GM19395 (cell line): ENCODE measurements at regions not wholly inside any gene's neighbourhood (a gene's known extent, or its start where the extent isn't known, plus 50 kb on each side); places are given as distances from the start of the nearest gene placed in this dataset.
"Not testable (repeated sequence)": the region's sequence is repeated elsewhere in the genome, so short reads cannot be mapped to it uniquely, and the experiment has no call there.

Experiments
- ATAC-seq: cut with Tn5 transposase; IDR thresholded peaks from one replicate; pipeline ENCODE4 v1.9.1; 2021; ENCODE audit warnings: mild to moderate bottlenecking, moderate library complexity; ENCODE audit not compliant: unreplicated experiment

DNA sequence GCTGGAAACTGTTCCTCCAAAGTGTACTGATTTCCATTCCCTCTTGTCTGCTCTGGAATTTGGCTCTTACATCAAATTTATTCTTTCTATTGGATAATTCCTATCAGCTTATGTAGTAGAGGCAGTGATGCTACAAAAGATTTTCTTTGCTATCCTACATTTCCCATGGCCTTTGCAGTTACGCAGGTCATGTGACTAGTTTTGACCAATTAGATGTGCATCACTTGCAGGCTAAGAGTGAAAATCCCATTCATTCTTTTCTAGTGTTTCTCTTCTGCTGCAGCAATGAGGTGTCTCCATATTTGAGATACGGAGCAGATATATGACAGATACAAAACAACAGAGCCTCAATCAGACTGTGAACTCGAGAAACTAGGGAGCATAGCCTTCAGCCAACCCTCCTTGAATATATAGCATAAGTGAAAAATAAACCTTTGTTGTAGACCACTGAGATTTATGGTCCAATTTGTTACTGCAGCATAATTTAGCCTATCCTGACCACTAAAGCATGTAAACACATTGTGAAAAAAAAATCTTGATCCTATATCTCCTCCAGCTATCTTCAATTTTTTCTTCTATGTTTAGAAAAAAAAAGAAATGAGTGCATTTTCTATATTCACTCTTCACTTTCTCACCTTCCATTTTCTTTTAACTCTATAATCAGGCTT lies 102.0 kb downstream of the HNMT start:
- ATAC-seq = no peak

DNA sequence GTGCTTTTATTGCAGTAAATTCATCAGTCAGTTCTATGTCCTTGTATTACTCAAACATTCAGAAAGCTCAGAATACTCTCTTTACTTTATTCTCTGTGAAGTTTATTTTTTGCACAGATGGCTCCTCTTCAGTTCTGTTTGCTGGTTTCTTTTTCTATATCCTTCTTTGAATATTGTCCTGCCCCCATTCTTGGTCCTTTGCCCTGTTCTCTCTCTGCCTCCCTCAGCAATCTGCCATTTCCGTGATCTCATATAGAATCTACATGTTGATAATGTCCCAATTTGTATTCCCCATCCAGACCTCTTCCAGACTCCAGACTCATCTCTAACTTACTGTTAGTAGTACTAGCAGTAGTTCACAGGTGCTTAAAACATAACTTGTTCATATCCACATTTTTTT lies 102.6 kb downstream of the HNMT start:
- no peak for ATAC-seq

DNA sequence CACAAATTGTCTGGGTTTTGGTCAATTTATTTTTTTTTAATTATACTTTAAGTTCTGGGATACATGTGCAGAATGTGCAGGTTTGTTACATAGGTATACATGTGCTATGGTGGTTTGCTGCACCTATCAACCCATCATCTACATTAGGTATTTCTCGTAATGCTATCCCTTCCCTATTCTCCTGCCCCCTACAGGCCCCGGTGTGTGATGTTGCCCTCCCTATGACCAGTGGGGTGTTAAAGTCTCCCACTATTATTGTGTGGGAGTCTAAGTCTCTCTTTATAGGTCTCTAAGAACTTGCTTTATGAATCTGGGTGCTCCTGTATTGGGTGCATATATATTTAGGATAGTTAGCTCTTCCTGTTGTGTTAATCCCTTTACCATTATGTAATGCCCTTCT lies 104.4 kb downstream of the HNMT start:
- ATAC-seq = not testable (repeated sequence)

DNA sequence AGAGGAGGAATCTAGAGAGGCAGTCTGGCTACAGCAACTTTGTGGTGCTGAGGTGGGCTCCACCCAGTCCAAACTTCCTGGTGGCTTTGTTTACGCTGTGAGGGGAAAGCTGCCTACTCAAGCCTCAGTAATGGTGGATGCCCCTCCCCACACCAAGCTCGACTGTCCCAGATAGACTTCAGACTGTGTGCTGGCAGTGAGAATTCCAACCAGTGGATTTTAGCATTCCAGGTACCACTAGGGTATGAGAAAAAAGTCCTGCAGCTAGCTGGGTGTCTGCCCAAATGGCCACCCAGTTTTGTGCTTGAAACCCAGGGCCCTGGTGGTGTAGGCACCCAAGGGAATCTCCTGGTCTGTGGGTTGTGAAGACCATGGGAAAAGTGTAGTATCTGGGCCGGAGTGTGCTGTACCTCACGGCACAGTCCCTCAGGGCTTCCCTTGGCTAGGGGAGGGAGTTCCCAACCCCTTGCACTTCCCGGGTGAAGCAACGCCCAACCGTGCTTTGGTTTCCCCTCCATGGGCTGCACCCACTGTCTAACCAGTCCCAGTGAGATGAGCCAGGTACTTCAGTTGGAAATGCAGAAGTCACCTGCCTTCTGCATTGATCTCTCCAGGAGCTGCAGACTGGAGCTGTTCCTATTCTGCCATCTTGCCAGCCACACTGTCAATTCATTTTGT lies 106.9 kb downstream of the HNMT start:
- not testable (repeated sequence) for ATAC-seq

DNA sequence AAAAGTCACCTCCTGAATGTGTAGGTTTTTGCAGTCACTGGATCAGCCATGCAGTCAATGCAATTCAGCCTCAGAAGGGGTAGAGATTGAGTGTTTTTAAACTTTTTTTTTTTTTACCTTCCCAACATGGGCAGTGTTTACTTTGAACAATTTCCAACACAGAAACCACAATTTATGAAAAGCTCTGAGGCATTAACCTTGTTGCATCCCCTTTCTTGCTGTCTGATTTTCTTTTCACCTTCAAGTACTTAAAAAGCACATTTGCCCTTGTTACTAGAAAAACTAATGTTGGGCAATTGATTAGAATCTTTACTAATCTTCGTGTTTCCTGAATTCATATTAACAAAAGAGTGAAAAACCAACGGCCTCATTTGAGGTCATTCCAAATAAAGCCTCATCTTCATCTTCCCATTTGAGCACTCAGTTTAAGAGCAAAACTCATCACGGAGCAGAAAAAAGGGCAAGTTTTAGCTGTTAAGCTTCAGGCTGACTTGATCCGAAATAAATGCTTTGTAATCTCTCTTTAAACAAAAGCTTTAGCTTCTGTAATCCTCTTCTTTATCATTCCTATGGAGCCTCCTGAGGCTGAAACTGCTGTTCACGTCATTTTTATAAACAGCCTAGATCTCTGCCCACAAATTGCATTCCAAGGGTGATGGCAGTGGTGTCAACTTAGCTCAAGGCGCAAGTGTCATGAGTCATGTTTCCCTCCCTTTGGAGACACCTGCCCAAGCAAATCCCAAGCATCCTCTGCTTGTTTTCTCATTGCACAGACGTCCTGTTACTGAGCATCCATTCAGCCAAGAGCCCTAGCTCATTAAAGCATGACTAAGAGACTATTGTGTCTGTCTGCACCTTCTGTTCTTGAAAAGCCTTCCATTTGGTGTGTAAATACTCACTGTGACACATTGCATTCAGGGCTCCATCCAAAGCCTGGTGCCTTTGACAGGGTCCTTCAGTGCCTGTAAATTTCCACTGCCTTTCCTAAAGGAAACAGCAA lies 107.7 kb downstream of the HNMT start:
- ATAC-seq = no peak

DNA sequence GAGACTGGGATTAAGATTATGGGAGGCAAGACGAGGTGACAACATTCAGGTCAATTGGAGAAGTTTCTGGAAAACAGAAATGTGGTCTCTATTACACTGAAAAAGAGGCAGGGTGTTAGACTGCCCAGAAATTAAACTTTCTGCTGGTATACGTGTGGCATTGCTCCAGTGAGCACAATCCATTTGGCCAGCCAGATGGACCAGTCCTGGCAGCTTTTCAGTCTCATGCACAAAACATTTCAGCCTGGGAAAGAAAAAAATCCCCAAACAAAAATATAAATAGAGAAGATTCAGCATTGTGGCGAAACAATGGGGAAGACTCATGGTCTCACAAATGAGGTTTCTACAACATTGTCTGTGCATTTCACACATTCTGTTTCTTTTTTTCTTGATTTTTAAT lies 113.9 kb downstream of the HNMT start:
- no peak for ATAC-seq

DNA sequence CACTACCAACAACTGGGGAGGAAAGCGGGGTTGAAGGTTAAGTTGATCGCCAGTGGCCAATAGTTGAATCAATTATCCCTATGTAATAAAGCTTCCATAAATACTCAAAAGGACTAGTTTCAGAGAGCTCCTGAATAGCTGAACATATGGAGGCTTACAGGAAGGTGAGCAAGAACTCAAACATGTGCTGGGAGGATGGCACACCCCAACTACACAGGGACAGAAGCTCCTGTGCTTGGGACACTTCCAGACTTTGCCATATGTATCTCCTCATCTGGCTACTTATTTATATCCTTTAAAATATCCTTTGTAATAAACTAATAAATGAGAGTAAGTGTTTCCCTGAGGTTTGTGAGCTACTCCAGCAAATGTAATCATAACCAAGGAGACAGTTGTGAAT lies 115.7 kb downstream of the HNMT start:
- no peak for ATAC-seq

DNA sequence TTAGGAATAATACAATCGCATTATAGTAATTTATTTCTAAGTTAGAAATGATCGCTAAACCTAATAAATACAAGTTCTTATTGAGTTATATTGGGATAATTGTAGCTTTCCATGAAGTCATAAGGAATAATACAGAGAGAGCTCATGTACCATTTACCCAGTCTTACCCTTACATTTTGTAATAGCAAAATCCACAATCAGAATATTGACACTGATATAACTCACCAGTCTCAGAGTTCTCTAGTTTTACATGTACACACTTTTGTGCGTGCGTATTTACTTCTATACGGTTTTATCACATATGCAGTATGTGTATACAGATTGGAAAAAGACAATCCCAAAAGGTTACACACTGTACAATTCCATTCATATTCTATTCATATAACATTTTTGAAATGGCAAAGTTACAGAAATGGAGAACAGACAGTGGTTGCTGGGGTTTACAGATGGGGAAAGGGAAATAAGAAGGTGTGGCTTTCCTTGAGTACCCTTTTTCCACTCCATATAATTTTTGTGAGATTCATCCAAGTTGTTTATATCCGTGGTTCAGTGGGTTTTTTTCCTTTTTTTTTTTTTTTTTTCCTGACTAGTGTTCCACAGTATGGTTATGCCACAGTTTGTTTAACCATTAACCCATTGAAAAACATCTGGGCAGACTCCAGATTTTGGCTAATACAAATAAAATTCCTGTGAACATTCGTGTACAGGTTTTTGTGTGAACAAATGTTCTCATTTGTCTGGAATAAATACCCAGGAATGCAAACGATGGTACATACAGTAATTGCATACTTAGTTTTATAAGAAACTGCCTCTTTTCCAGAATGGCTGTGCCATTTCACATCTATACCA lies 117.2 kb downstream of the HNMT start:
- no peak for ATAC-seq

DNA sequence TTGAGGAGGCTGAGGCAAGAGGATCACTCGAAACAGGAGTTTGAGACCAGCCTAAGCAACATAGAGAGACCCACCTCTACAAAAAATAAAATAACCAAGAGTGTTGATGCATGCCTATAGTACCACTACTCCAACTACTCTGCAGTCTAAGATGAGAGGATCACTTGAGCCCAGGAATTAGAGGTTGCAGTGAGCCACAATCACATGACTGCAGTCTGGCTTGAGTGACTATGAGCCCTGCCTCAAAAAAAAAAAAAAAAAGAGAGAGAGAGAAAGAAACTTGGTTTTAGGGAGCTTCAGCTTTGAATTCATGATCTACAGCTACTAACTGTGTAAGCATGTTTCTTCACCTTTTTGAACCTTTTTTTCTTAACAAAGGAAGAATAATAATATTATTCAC lies 119.9 kb downstream of the HNMT start:
- ATAC-seq = no peak

DNA sequence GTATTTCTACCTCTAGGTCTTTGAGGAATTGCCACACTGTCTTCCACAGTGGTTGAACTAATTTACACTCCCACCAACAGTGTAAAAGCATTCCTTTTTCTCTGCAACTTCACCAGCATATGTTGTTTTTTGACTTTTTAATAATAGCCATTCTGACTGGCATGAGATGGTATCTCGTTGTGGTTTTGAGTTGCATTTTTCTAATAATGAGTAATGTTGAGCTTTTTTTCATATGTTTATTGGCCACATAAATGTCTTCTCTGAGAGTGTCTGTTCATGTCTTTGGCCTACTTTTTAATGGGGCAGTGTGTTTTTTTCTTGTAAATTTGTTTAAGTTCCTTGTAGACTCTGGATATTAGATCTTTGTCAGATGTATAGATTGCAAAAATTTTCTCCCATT lies 121.2 kb downstream of the HNMT start:
- not testable (repeated sequence) for ATAC-seq

DNA sequence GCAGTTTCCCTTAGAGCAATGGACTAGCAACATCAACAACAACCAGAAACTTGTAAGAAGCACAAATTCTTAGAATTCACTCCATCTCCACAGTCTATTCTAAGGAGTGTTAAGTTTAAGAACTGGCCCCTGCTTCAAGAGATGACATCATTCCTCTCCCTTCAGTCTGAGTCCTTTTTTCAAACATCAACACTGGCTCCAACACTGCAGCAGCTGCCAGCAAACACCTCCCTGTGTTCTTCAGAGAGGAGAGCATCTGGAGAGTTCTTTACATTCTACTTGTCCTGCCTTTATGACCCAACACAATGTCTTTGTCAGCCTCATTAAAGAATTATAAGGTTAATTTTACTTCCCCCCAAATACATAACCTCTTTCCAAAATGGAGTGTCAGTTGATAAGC lies 122.3 kb downstream of the HNMT start:
- ATAC-seq = no peak

DNA sequence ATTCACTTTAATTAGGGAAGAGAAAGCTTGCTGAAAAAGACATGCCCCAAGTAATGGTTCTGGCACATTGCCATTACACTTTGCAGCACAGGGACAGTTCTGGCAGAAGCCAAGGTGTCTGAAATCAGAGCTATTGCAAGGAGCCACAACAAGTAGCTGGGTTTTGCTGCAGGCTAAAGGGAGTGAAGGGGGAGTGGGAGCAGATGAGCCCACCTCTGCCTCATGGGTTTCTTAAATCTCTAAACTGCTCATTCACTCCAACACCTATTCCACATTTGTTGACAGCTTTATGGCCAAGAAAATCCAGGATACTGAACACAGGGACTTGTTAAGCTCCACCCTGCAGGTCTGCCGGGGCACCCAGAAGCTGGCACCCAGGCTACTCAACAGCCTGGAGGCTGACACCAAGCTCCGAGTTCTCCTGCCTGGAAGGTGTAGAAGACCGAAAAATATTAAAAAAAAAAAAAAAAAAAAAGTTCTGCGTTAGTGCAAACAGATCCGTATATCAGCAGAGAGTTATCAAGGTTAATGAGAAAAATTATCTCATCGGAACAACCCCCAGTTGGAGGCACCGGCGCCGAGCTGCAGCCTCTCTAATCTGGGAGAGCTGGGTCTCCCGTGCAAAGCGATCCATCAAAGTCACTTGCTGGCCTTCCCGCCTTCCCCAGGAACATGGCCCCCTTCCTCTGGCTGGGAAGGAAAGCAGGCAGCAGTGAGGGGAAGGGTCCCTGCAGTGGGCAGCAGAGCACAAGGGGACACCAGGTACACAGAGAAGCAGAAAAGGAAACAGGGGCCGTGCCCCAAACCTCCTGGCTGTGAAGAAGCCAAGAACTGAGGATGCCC lies 123.7 kb downstream of the HNMT start:
- no peak for ATAC-seq

DNA sequence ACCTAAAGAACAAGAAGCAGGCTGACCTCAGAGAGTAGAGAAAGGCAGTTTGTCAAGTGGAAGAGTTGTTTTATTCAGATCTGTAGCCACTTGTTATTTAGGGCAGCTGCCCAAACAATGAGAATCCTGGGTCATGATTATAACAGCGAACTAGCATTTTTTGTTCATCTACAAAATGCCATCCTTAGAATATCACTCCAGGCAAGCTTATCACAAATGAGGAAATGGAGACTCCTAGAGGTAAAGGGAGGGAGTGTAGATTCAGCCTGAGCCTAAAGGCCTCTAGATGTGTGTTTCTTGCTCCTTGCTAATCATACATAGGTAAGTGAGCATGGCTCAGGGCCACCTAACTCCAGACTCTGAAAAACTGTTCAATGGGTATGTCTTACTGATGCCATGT lies 126.1 kb downstream of the HNMT start:
- peak; percentile 81 for ATAC-seq

DNA sequence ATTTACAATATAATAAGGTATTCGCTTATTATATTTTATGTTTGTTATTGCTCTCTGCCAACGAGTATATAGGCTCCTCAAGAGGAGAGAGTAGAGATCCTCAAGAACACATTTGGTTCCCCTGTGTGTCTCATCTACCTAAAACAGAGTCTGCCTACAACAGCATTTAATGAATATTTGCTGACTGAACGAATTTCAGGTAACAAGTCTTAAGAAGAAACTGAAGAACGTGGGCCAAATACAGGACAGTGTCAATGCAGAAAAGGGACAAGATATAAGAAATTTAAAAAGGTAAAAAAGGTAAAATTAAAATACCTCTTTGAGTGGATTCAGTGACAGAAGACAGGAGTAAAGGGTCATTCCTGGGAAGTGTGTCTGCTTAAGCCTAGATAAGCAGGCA lies 129.2 kb downstream of the HNMT start:
- no peak for ATAC-seq

DNA sequence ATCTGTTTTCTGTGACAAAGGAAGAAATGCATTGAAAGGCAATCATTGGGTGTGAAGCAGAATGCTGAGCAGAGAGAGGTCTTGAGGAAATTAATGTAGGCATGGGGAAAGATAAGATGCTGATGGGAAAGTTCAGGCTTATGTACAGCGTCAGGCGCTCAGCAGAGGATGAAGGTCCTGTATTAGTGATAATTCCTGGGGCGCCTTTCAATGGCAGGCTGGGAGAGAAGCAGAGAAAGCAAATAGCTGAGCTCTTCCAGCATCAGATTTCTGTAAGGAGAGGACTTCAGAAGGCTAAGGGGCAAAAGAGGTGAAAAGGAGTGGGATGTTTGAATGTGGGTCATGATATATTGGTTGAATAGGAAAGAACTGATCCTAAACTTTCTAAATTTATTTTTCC lies 129.8 kb downstream of the HNMT start:
- ATAC-seq = no peak

DNA sequence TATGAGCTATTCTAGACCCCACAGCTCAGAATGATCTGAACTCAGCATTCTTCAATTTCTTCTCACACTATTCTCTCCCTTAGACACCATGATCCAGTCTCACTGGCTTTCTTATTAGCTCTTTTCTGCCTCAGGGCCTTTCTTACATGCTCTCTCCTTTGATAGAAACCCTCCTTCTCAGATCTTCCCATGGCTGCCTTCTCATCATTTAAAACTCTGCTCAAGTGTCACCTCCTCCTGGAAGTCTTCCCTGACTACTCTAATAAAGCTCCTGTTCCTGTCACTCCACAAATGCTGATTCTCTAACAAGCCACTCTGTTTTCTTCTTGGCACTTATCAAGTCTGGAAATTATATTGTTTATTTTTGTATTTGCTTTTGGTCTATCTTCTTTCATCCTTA lies 131.1 kb downstream of the HNMT start:
- no peak for ATAC-seq

DNA sequence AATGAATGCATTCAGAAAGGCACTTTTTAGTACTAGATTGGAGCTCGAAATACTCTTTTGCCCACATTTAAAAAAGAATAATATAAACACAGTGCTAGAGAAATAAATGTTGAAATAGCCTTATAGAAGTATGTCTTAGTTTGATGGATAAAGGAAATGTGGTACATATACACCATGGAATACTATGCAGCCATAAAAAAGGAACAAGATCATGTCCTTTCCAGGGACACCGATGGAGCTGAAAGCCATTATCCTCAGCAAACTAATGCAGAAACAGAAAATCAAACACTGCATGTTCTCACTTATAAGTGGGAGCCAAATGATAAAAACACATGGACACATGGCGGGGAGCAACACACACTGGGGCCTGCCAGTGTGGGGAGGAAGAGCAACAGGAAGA lies 135.0 kb downstream of the HNMT start:
- not testable (repeated sequence) for ATAC-seq

DNA sequence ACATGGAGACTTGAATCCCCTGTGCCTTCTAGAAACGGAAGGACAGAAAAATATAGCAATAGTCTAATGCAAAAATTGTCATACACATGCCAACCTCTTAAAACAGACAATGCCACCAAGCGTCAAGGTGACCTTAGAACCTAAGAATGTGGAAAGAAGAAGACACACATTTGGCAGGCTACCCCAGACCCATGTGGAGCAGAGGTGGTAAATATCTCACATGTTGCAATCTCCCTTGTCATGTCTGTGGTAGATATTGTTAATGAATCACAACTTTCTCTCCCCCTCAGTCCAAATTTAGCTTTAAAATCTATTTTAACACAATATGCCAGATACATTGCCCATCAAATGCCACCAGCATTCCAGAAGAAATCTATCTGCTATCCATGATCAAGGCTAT lies 137.4 kb downstream of the HNMT start:
- no peak for ATAC-seq

DNA sequence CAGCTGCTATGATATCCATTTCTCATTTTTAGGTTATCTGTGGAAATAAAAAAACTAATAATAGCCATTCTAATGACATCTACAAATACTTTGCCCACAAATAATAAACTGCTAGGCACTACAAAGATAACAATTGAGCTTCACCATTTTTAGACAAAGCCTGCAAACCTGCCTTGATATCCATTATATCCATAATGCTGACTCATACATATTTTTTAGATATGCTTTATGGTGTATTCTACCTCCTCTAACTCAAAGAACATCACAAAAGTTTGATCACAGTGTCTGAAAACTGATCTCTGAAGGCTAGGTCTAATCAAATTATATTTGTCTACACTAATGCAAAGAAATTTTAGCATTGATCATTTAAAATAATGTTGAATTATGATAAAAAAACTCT lies 138.4 kb downstream of the HNMT start:
- ATAC-seq = no peak

DNA sequence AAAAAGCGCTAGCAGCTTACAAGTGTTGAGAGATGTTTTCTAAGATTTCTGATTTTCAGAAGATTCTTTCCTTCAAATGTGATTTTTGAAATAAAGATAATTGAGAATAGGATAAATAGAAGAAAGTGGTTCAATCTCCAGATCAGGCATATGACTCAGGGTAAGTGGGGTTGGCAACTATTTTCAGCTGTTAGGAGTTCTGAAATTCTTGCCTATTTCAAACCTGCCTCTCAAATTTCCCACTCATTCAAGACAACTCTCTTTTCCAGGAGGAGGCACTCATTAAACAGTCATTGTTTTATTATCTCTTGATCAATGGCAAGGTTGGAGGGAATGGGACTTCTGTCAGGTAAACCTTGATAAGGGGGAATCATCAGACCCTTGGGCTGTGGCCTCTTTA lies 138.9 kb downstream of the HNMT start:
- no peak for ATAC-seq
